Heart right ventricle (tissue), 16 donors: ENCODE measurements at regions not wholly inside any gene's neighbourhood (a gene's known extent, or its start where the extent isn't known, plus 50 kb on each side); places are given as distances from the start of the nearest gene placed in this dataset.

ENCODE experiments used
- ATAC-seq, 8 donors: fragments of 200-7000 bp; cut with Tn5 transposase; one replicate each; pipeline ENCODE4 v1.9.1; 2020; ENCODE audit warnings: mild to moderate bottlenecking in 8 of 8, moderate library complexity in 8 of 8, moderate number of reproducible peaks in 1 of 8
- DNase-seq, 2 donors: peaks; one replicate each; pipeline ENCODE4 v3.0.0-alpha.2; 2020
- H3K27ac ChIP-seq, 10 donors: fragments of 200-600 bp; sonication (generic) in 2 of 10; one replicate each; pipeline versions ENCODE4 v1.5.0 to v1.8.0; 2020 to 2022; ENCODE audit warnings: mild to moderate bottlenecking in 3 of 10
- H3K27me3 ChIP-seq, 7 donors: fragments of 200-600 bp; one replicate each; pipeline ENCODE4 v1.8.0; 2021 to 2022; ENCODE audit warnings: mild to moderate bottlenecking in 2 of 7
- H3K36me3 ChIP-seq, 9 donors: fragments of 200-600 bp; sonication (generic) in 1 of 9; one replicate each; pipeline versions ENCODE4 v1.5.0 to v1.8.0; 2020 to 2022; ENCODE audit warnings: mild to moderate bottlenecking in 2 of 9
- H3K4me1 ChIP-seq, 9 donors: fragments of 200-600 bp; sonication (generic) in 1 of 9; one replicate each; pipeline versions ENCODE4 v1.5.0 to v1.8.0; 2020 to 2022; ENCODE audit warnings: mild to moderate bottlenecking in 4 of 9
- H3K4me3 ChIP-seq, 10 donors: fragments of 200-600 bp; sonication (generic) in 2 of 10; one replicate each; pipeline versions ENCODE4 v1.5.0 to v1.8.0; 2020 to 2022; ENCODE audit warnings: mild to moderate bottlenecking in 7 of 10, moderate library complexity in 2 of 10
- H3K9me3 ChIP-seq, 11 donors: fragments of 200-600 bp in 10 of 11; sonication (generic) in 2 of 11; one replicate each; pipeline versions ENCODE4 v1.5.0 to v1.8.0; 2013 to 2022; ENCODE audit warnings: mild to moderate bottlenecking in 2 of 11, control low read depth in 1 of 11, moderate library complexity in 1 of 11
- WGBS, 2 donors: extraction: QIAGEN DNeasy Blood & Tissue Kit; methylation state at CpG; one replicate each; pipeline ENCODE4 v1.1.7; 2013; ENCODE audit warnings: inconsistent platforms in 1 of 2; 5-methylcytosine and 5-hydroxymethylcytosine counted together
- intact Hi-C, 10 donors: fragments of 100-400 bp; cut with DNase I; formaldehyde crosslinking; loops; one replicate each; pipeline versions ENCODE4 v1.11.1 to v1.14.2; 2022
- TF ChIP-seq, protein P1 (sequence below), 9 donors: fragments of 200-600 bp; sonication (generic) in 2 of 9; IDR thresholded peaks; one replicate each; pipeline versions ENCODE4 v1.5.0 to v1.8.0; 2021 to 2022; ENCODE audit warnings: antibody characterized with exemption in 9 of 9, mild to moderate bottlenecking in 5 of 9, moderate library complexity in 1 of 9
- donor health status: Arrhythmogenic right ventricular cardiomyopathy.
- donor health status: ischemic (EF 13 %, LVEDD 7.1; RV severe dilation, severe dysfunction).
- donor health status: healthy with polysubstance abuse.
- donor health status: DM: no; HTN: yes; CAD: no.
- donor health status: DM: no; HTN: no; CAD: no.
- donor health status: ischemic (EF 25% LVEDD 6.9; RV normal size, moderate dysfunction).
- donor health status: ischemic (EF 25% LVEDD 5.7; RV mildly dilated, moderate dysfunction).
- donor health status: healthy.
- donor health status: DM: yes; HTN: yes; CAD: no.
- donor health status: Ischemic cardiomyopathy.
- donor health status: ischemic (EF 35%, LVEDD 5.7; RV mildly dilated, moderate dysfunction).
- donor health status: nonischemic (EF 11% LVEDD 7.7; RV severe dilation, severe dysfunction).
- donor health status: DM: yes; HTN: yes; CAD: no.
- donor health status: PGD.
- donor health status: ischemic (EF 29% LVEDD 5.4; RV normal size, mild dysfunction).
- donor health status: nonischemic (EF 23%, LVEDD 6.1; RV moderate dilation, normal function).

DNA sequence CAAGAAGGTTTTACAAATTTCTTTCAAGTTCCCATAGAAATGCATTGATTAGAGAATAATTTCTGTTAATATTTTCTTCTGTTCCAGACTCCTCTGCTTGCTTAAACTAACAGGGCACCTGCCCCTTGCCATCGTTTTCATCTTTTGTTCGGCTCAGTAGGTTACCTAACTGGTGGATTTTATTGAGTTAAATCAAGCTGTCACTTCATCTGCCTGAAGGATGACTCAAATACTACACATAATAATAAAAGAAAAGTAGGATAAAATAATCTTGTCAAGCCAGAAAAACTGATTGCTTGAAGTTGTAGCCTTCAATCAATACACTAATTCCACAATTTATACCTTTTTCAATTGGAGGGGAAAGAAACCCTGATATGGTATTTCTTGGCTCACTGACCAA lies 234.0 kb downstream of the NR4A2 start:
- TF ChIP-seq, protein P1, sequence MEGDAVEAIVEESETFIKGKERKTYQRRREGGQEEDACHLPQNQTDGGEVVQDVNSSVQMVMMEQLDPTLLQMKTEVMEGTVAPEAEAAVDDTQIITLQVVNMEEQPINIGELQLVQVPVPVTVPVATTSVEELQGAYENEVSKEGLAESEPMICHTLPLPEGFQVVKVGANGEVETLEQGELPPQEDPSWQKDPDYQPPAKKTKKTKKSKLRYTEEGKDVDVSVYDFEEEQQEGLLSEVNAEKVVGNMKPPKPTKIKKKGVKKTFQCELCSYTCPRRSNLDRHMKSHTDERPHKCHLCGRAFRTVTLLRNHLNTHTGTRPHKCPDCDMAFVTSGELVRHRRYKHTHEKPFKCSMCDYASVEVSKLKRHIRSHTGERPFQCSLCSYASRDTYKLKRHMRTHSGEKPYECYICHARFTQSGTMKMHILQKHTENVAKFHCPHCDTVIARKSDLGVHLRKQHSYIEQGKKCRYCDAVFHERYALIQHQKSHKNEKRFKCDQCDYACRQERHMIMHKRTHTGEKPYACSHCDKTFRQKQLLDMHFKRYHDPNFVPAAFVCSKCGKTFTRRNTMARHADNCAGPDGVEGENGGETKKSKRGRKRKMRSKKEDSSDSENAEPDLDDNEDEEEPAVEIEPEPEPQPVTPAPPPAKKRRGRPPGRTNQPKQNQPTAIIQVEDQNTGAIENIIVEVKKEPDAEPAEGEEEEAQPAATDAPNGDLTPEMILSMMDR (IDR thresholded peaks at IDR 0.05), result no peak
- H3K9me3 ChIP-seq, result peaks cover 0 to 8% (median 0%) of the 10 kb centered on the region in 11 donors
- no peak for DNase-seq
- H3K27ac ChIP-seq, result no peak overlapping the region
- no peaks in the 10 kb centered on the region for H3K4me1 ChIP-seq
- intact Hi-C loops, result no loop called here
- ATAC-seq, result no peak
- H3K36me3 ChIP-seq, result no peaks in the 10 kb centered on the region
- no peak overlapping the region for H3K4me3 ChIP-seq
- H3K27me3 ChIP-seq, result no peaks in the 10 kb centered on the region
- WGBS, 2 donors, result 69 to 78% methylated on average over 2 of the region's 2 CpGs

DNA sequence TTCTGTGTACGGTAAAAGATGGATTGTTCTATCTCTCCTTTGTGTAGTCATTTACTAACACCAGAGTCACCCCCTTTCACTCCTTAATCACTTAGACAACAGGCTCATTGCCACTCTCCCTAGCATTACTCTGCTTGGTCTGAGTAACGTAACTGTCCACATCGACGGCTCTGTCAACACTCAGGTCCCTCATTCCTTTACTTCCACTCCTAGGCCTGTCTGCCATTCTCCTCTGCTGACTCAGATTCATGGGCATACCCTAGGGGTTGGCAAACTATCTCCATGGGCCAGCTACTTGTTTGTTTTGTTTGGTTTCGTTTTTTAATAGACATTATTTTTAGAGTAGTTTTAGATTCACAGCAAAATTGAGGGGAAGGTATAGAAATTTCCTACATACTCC lies 243.9 kb downstream of the NR4A2 start:
- Histone ChIP-seq H3K27me3 (no peaks in the 10 kb centered on the region), H3K36me3 (no peaks in the 10 kb centered on the region), H3K27ac (no peak overlapping the region), H3K4me3 (no peak overlapping the region), H3K4me1 (no peaks in the 10 kb centered on the region), H3K9me3 (peaks cover 0 to 6% (median 0%) of the 10 kb centered on the region in 11 donors)
- DNase-seq (no peak), ATAC-seq (no peak)
- intact Hi-C loops, result no loop called here
- 45 to 46% methylated on average over 5 of the region's 5 CpGs for WGBS, 2 donors
- TF ChIP-seq, protein P1 (IDR thresholded peaks at IDR 0.05), result no peak

DNA sequence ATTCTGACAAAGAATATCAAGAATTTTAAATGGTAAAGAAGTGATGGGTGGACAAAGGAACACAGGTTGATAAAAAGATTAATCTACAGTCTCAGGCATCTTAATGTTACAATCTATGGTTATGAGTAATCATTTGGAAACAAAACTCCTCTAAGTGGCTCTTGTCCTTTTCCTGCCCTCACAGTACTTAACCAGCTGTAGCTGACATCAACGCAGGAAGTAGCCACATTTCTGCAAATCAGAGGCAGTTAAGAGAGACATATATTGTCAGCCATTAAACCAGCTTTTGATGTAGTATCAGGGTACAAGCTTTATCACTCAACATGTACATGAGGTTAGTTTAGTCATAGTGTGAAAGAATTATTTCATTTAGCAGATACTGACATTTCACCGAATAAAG lies 244.6 kb downstream of the NR4A2 start:
- ATAC-seq, result no peak
- no peaks in the 10 kb centered on the region for H3K36me3 ChIP-seq
- no peak overlapping the region for H3K27ac ChIP-seq
- TF ChIP-seq, protein P1 (IDR thresholded peaks at IDR 0.05), result no peak
- no peaks in the 10 kb centered on the region for H3K4me1 ChIP-seq
- no peaks in the 10 kb centered on the region for H3K27me3 ChIP-seq
- WGBS, 2 donors, result 49 to 52% methylated on average over 2 of the region's 2 CpGs
- no peak for DNase-seq
- no peak overlapping the region for H3K4me3 ChIP-seq
- H3K9me3 ChIP-seq, result peaks cover 0 to 6% (median 0%) of the 10 kb centered on the region in 11 donors
- intact Hi-C loops, result no loop called here

DNA sequence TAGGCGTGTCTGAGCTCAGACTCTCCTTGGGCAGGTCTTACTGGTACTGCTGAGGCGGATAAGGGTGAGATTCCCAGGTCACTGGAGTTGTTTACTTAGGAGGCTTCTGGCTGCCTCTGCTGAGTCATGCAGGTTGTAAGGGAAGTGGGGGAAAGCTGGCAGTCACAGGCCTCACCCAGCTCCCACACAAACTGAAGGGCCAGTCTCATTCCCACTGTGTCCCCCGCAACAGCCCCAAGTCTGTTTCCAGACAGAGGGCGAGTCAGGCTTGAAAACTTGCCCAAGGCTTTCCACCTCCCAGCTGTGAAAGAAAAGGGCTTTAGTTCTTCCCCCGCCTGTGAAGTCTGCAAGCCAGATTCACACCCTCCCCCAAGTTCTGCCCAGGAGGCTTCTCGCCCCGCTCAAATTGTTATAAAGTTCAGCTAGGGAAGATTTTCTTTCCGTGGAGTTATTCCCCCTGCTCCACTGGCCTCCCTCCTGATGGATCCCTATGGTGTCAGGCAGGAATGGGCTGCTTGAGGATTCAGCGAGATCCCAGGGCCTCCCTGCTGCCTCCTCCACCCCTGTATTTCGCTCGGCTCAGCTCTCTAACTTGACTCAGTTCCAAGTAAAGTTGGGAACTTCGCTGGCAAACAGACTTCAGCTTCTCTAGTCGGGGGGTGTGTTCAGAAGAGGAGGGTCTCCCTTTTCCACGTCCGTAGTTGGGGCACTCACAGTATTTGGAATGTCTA lies 248.6 kb downstream of the NR4A2 start:
- DNase-seq (peak in 1 of 2 donors; percentile 6), ATAC-seq (peak in 2 of 8 donors; percentile 16 to 33)
- Histone ChIP-seq H3K4me3 (no peak overlapping the region), H3K4me1 (no peaks in the 10 kb centered on the region), H3K27ac (no peak overlapping the region), H3K36me3 (no peaks in the 10 kb centered on the region), H3K27me3 (no peaks in the 10 kb centered on the region), H3K9me3 (peaks cover 0 to 30% (median 0%) of the 10 kb centered on the region in 11 donors)
- WGBS, 2 donors, result 66 to 70% methylated on average over 15 of the region's 15 CpGs
- TF ChIP-seq, protein P1 (IDR thresholded peaks at IDR 0.05), result no peak
- intact Hi-C loops, result no loop called here
